ENCODE measurements at regions not wholly inside any gene's neighbourhood (a gene's known extent, or its start where the extent isn't known, plus 50 kb on each side); places are given as distances from the start of the nearest gene placed in this dataset.

- DNase-seq (ENCODE audit: extremely low read depth in 1 of 2, low read depth in 1 of 2), result no peak
Observed at GRCh38 chr21:16283516-16283915, 553.7 kb downstream of the USP25 start.

GRCh38 chr21:16285605-16286126 is 555.9 kb downstream of the USP25 start:
- DNase-seq (ENCODE audit: extremely low read depth in 1 of 2, low read depth in 1 of 2), result no peak

- DNase-seq (ENCODE audit: extremely low read depth in 1 of 2, low read depth in 1 of 2), result no peak
Observed at GRCh38 chr21:16287046-16287445, 557.3 kb downstream of the USP25 start.

GRCh38 chr21:16291296-16291695 is 561.5 kb downstream of the USP25 start:
- DNase-seq (ENCODE audit: extremely low read depth in 1 of 2, low read depth in 1 of 2), result no peak

- DNase-seq (ENCODE audit: extremely low read depth in 1 of 2, low read depth in 1 of 2), result no peak
Observed at GRCh38 chr21:16294128-16294527, 564.3 kb downstream of the USP25 start.

GRCh38 chr21:16302851-16303282 is 573.1 kb downstream of the USP25 start:
- DNase-seq (ENCODE audit: extremely low read depth in 1 of 2, low read depth in 1 of 2), result no peak

GRCh38 chr21:16304174-16305095 is 574.7 kb downstream of the USP25 start:
- DNase-seq (ENCODE audit: extremely low read depth in 1 of 2, low read depth in 1 of 2), result no peak

GRCh38 chr21:16305686-16306085 is 575.9 kb downstream of the USP25 start:
- DNase-seq (ENCODE audit: extremely low read depth in 1 of 2, low read depth in 1 of 2), result no peak

- no peak for DNase-seq (ENCODE audit: extremely low read depth in 1 of 2, low read depth in 1 of 2)
Observed at GRCh38 chr21:16307256-16307655, 577.5 kb downstream of the USP25 start.

- DNase-seq (ENCODE audit: extremely low read depth in 1 of 2, low read depth in 1 of 2), result no peak
Observed at GRCh38 chr21:16308269-16308668, 578.5 kb downstream of the USP25 start.

GRCh38 chr21:16309250-16309971 is 579.6 kb downstream of the USP25 start:
- no peak for DNase-seq (ENCODE audit: extremely low read depth in 1 of 2, low read depth in 1 of 2)

GRCh38 chr21:16310176-16310575 is 580.4 kb downstream of the USP25 start:
- DNase-seq (ENCODE audit: extremely low read depth in 1 of 2, low read depth in 1 of 2), result no peak

GRCh38 chr21:16311229-16311628 is 581.4 kb downstream of the USP25 start:
- DNase-seq (ENCODE audit: extremely low read depth in 1 of 2, low read depth in 1 of 2), result no peak

GRCh38 chr21:16312321-16312720 is 582.5 kb downstream of the USP25 start:
- no peak for DNase-seq (ENCODE audit: extremely low read depth in 1 of 2, low read depth in 1 of 2)

- DNase-seq (ENCODE audit: extremely low read depth in 1 of 2, low read depth in 1 of 2), result no peak
Observed at GRCh38 chr21:16315223-16315622, 585.4 kb downstream of the USP25 start.

- no peak for DNase-seq (ENCODE audit: extremely low read depth in 1 of 2, low read depth in 1 of 2)
Observed at GRCh38 chr21:16318651-16319300, 589.0 kb downstream of the USP25 start.

GRCh38 chr21:16320110-16320509 is 590.3 kb downstream of the USP25 start:
- no peak for DNase-seq (ENCODE audit: extremely low read depth in 1 of 2, low read depth in 1 of 2)

GRCh38 chr21:16322454-16322853 is 592.7 kb downstream of the USP25 start:
- no peak for DNase-seq (ENCODE audit: extremely low read depth in 1 of 2, low read depth in 1 of 2)

- no peak for DNase-seq (ENCODE audit: extremely low read depth in 1 of 2, low read depth in 1 of 2)
Observed at GRCh38 chr21:16323596-16323995, 593.8 kb downstream of the USP25 start.

- no peak for DNase-seq (ENCODE audit: extremely low read depth in 1 of 2, low read depth in 1 of 2)
Observed at GRCh38 chr21:16324630-16325029, 594.8 kb downstream of the USP25 start.

Measured in stimulated activated CD8-positive, alpha-beta memory T cell treated with anti-CD3 and anti-CD28 coated beads, Interleukin-7, amount 100 ng/mL, for 48 hours (primary cell).